WERI-Rb-1 (cell line): ENCODE measurements at regions not wholly inside any gene's neighbourhood (a gene's known extent, or its start where the extent isn't known, plus 50 kb on each side); places are given as distances from the start of the nearest gene placed in this dataset.

Experiments
- DNase-seq: peaks from one replicate; pipeline ENCODE4 v3.0.0-alpha.2; 2020
- H3K27ac ChIP-seq: fragments of 250-450 bp; sonication (Bioruptor Pico); 2 replicates; pipeline ENCODE4 v1.5.1; 2020; ENCODE audit warnings: mild to moderate bottlenecking, moderate library complexity
- H3K27me3 ChIP-seq: fragments of 250-450 bp; sonication (Bioruptor Pico); 2 replicates; pipeline ENCODE4 v1.5.1; 2021; ENCODE audit warnings: mild to moderate bottlenecking, low read depth, moderate library complexity; ENCODE audit not compliant: insufficient read depth, severe bottlenecking
- H3K36me3 ChIP-seq: fragments of 250-450 bp; sonication (Bioruptor Pico); 2 replicates; pipeline ENCODE4 v1.5.1; 2020; ENCODE audit warnings: mild to moderate bottlenecking, moderate library complexity
- H3K4me3 ChIP-seq: 2 replicates; pipeline ENCODE4 v1.5.1; 2011; ENCODE audit warnings: low read depth, mild to moderate bottlenecking, control low read depth, low read length
- H3K9me3 ChIP-seq: fragments of 250-450 bp; sonication (Bioruptor Pico); 2 replicates; pipeline ENCODE4 v1.5.1; 2021; ENCODE audit warnings: mild to moderate bottlenecking, moderate library complexity; ENCODE audit not compliant: severe bottlenecking
- TF ChIP-seq, protein P1 (sequence below): IDR thresholded peaks from 2 replicates; pipeline ENCODE4 v1.5.1; 2011; ENCODE audit warnings: low read depth, mild to moderate bottlenecking, control low read depth, inconsistent platforms, low read length

DNA sequence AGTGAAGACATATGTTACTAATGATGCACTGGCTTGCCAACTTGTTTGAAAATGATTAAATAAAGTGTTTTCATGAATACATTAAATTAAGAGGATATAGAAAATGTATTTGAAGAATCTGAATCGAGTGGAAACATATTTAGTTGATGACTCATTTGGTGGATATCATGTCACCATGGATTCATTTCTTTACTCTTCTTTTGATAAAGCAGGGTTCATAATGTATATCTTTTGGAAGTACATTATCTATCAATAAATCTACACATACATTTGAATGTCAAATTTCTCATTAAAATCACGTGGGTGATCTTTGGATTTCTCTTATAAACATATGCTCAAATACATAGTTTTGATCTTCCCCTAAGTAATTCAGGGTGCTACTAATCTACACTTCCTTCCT lies 1148.1 kb upstream of the ACO1 start:
- TF ChIP-seq, protein P1, sequence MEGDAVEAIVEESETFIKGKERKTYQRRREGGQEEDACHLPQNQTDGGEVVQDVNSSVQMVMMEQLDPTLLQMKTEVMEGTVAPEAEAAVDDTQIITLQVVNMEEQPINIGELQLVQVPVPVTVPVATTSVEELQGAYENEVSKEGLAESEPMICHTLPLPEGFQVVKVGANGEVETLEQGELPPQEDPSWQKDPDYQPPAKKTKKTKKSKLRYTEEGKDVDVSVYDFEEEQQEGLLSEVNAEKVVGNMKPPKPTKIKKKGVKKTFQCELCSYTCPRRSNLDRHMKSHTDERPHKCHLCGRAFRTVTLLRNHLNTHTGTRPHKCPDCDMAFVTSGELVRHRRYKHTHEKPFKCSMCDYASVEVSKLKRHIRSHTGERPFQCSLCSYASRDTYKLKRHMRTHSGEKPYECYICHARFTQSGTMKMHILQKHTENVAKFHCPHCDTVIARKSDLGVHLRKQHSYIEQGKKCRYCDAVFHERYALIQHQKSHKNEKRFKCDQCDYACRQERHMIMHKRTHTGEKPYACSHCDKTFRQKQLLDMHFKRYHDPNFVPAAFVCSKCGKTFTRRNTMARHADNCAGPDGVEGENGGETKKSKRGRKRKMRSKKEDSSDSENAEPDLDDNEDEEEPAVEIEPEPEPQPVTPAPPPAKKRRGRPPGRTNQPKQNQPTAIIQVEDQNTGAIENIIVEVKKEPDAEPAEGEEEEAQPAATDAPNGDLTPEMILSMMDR: no peak
- H3K27me3 ChIP-seq: no peaks in the 10 kb centered on the region
- H3K36me3 ChIP-seq: no peaks in the 10 kb centered on the region
- H3K4me3 ChIP-seq: no peak overlapping the region
- no peak overlapping the region for H3K27ac ChIP-seq
- DNase-seq: no peak
- no peaks in the 10 kb centered on the region for H3K9me3 ChIP-seq

DNA sequence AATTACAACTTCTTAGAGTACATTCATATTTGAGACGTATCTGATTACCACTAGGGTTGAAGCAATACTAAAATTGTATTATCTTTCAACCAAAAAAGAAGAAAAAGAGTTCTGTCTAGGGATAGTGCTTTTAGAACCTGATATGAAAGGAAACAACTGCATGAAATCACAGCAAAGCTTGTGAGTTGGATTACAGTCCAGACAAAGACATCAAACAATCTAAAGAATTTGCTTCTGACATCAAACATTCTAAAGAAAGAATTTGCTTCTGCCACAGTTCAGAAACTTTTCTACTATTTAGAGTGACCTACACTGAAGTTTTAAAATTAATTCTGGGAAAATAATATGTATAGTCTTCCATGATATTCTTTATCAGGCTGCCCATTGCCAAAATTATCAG lies 1141.1 kb upstream of the ACO1 start:
- TF ChIP-seq, protein P1: no peak
- DNase-seq: no peak

GRCh38 chr9:31248156-31248555 lies 1136.3 kb upstream of the ACO1 start:
- TF ChIP-seq, protein P1: no peak
- Histone ChIP-seq H3K9me3 (no peaks in the 10 kb centered on the region), H3K27me3 (no peaks in the 10 kb centered on the region), H3K4me3 (no peak overlapping the region), H3K27ac (no peak overlapping the region), H3K36me3 (no peaks in the 10 kb centered on the region)
- no peak for DNase-seq

More for the DNA sequence above, 1141.1 kb upstream of the ACO1 start:
- no peaks in the 10 kb centered on the region for H3K9me3 ChIP-seq
- no peaks in the 10 kb centered on the region for H3K27me3 ChIP-seq
- H3K27ac ChIP-seq: no peak overlapping the region
- H3K4me3 ChIP-seq: no peak overlapping the region
- H3K36me3 ChIP-seq: no peaks in the 10 kb centered on the region

DNA sequence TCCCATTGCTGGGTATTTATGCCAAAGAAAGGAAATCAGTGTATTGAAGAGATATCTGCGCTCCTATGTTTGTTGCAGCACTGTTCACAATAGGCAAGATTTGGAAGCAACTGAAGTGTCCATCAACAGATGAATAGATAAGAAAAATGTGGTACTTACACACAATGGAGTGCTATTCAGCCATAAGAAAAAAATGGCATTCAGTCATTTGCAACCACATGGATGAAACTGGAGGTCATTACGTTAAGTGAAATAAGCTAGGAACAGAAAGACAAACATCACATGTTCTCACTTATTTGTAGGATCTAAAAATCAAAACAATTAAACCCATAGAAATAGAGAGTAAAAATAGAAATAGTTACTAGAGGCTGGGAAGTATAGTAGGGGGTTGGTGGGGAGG lies 1133.1 kb upstream of the ACO1 start:
- H3K36me3 ChIP-seq: no peaks in the 10 kb centered on the region
- TF ChIP-seq, protein P1: no peak
- H3K27me3 ChIP-seq: no peaks in the 10 kb centered on the region
- H3K4me3 ChIP-seq: no peak overlapping the region
- DNase-seq: no peak
- H3K9me3 ChIP-seq: no peaks in the 10 kb centered on the region
- no peak overlapping the region for H3K27ac ChIP-seq

- Histone ChIP-seq H3K27me3 (no peaks in the 10 kb centered on the region), H3K4me3 (no peak overlapping the region), H3K36me3 (no peaks in the 10 kb centered on the region), H3K9me3 (no peaks in the 10 kb centered on the region), H3K27ac (no peak overlapping the region)
- no peak for DNase-seq
- TF ChIP-seq, protein P1: no peak
These were observed 1130.4 kb upstream of the ACO1 start for GRCh38 chr9:31253800-31254762.

DNA sequence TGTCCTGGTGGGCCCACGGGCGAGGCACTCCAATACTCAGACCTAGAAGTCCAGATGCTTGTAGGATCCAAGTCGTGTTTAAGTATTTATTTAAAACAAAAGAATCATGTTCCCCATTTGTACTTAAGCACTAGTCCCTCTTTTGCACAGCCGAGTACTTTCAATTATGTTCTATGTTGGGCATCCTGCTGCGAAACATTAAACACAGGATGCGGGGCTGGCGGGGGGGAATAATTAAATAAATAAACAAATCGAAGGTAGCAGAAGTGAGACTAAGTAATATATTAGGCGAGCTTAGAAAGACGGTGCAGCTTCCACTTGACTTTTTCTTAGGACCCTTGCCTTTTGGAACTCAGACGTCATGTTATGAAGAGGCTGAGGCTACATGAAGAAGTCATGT lies 1129.2 kb upstream of the ACO1 start:
- H3K9me3 ChIP-seq: no peaks in the 10 kb centered on the region
- H3K4me3 ChIP-seq: no peak overlapping the region
- no peaks in the 10 kb centered on the region for H3K36me3 ChIP-seq
- DNase-seq: no peak
- no peak overlapping the region for H3K27ac ChIP-seq
- TF ChIP-seq, protein P1: no peak
- H3K27me3 ChIP-seq: no peaks in the 10 kb centered on the region
